Memory B cell (primary cell): ENCODE measurements at regions not wholly inside any gene's neighbourhood (a gene's known extent, or its start where the extent isn't known, plus 50 kb on each side); places are given as distances from the start of the nearest gene placed in this dataset.
"Not testable (repeated sequence)": the region's sequence is repeated elsewhere in the genome, so short reads cannot be mapped to it uniquely, and the experiment has no call there.

Experiments used
- ATAC-seq: fragments of 150-1000 bp; cut with Tn5 transposase; 2 replicates; pipeline ENCODE4 v1.10.0; 2021; ENCODE audit warnings: low read depth, mild to moderate bottlenecking, moderate library complexity
- DNase-seq, 2 donors: peaks; one replicate each; pipeline ENCODE4 v3.0.0; 2022; ENCODE audit warnings: low spot score in 2 of 2
- H3K27ac Mint-ChIP-seq: one replicate; pipeline ENCODE4 v1.8.0; 2022; ENCODE audit warnings: mild to moderate bottlenecking, moderate library complexity, mixed read lengths
- H3K27me3 Mint-ChIP-seq: one replicate; pipeline ENCODE4 v1.8.0; 2022; ENCODE audit warnings: mixed read lengths
- H3K36me3 Mint-ChIP-seq: one replicate; pipeline ENCODE4 v1.8.0; 2022; ENCODE audit warnings: mild to moderate bottlenecking, mixed read lengths
- H3K4me1 Mint-ChIP-seq: one replicate; pipeline ENCODE4 v1.8.0; 2022; ENCODE audit warnings: mixed read lengths
- H3K4me3 Mint-ChIP-seq: one replicate; pipeline ENCODE4 v1.8.0; 2022; ENCODE audit warnings: mild to moderate bottlenecking, moderate library complexity, mixed read lengths
- H3K9me3 Mint-ChIP-seq: one replicate; pipeline ENCODE4 v1.8.0; 2022; ENCODE audit warnings: mixed read lengths

DNA sequence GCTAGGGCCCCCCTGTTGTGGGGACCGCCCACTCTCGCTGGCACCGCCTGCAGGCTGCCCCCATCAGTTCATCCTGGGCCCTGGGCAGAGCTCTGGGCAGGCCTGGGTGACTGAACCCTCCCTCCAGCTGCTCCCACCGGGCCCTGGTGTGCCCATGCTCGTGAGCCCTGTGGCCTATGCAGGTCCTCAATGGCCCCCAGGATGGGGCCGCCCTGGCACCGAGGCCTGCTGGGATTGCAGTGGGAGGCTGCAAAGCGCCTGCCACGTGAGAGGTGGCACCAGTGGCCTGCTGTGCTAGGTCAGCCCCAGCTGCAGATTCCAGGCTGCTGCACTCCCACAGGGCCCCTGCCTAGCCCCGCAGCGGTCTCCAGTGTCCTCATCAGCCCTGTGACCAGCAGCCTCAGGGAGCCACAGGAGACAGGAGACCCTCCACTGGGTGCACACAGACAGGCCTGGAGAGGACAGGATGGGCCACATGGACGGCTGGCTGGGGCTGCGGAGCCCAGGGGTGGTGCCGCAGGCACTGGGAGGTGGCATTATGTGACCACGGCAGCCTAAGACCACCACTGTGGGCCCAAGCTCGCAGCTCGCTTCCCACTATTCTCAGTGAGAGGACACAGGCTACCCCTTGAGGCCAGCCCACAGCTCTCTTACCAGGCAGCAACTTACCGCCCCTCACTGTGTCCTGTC is 199.4 kb downstream of the BCR start:
- not testable (repeated sequence) for H3K4me3 Mint-ChIP-seq, H3K9me3 Mint-ChIP-seq, DNase-seq, H3K36me3 Mint-ChIP-seq, ATAC-seq, H3K4me1 Mint-ChIP-seq, H3K27ac Mint-ChIP-seq
- H3K27me3 Mint-ChIP-seq = peaks cover 21% of the 10 kb centered on the region

DNA sequence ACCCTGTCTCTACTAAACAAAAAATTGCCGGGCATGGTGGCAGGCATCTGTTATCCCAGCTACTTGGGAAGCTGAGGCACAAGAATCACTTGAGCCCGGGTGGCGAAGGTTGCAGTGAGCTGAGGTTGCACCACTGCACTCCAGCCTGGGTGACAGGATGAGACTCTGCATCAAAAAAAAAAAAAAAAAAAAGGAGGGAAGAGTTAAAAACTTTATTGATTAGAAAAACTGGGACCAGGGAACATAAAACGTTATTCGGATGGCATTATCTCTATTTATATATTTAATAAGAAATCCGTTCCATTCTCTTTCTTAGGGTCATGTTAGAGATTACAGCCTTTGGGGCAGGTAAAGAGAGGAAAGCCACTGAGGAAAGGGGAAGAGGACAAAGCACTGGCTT is 197.5 kb downstream of the BCR start:
- Mint-ChIP-seq H3K9me3 (no peaks in the 10 kb centered on the region), H3K4me3 (no peak overlapping the region), H3K27ac (no peak overlapping the region), H3K36me3 (no peaks in the 10 kb centered on the region), H3K27me3 (peaks cover 18% of the 10 kb centered on the region), H3K4me1 (peaks cover 2% of the 10 kb centered on the region)
- ATAC-seq (no peak), DNase-seq (no peak)

DNA sequence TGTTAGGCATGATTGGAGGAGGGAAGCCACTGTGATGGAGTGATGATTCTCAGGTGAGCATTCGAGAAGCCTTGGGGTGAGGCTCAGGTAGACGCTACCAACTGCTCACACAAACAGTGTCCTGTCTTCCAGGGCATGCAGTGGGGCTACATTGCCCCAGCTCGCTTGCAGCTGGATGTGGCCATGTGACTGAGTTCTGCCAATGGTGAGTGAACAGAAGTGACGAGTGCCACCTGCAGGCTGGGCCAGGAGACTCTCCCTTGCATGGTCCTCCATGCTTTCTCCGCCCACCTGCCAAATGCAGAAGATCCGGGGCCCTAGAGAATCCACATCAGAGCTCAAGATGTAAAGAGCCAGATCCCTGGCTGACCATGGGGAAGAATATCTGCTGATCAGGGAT is 195.9 kb downstream of the BCR start:
- no peak overlapping the region for H3K27ac Mint-ChIP-seq
- ATAC-seq = peak; percentile 94
- DNase-seq = peak in 1 of 2 donors; percentile 22
- peaks cover 2% of the 10 kb centered on the region for H3K4me1 Mint-ChIP-seq
- no peak overlapping the region for H3K4me3 Mint-ChIP-seq
- peaks cover 18% of the 10 kb centered on the region for H3K27me3 Mint-ChIP-seq
- H3K9me3 Mint-ChIP-seq = no peaks in the 10 kb centered on the region
- no peaks in the 10 kb centered on the region for H3K36me3 Mint-ChIP-seq

DNA sequence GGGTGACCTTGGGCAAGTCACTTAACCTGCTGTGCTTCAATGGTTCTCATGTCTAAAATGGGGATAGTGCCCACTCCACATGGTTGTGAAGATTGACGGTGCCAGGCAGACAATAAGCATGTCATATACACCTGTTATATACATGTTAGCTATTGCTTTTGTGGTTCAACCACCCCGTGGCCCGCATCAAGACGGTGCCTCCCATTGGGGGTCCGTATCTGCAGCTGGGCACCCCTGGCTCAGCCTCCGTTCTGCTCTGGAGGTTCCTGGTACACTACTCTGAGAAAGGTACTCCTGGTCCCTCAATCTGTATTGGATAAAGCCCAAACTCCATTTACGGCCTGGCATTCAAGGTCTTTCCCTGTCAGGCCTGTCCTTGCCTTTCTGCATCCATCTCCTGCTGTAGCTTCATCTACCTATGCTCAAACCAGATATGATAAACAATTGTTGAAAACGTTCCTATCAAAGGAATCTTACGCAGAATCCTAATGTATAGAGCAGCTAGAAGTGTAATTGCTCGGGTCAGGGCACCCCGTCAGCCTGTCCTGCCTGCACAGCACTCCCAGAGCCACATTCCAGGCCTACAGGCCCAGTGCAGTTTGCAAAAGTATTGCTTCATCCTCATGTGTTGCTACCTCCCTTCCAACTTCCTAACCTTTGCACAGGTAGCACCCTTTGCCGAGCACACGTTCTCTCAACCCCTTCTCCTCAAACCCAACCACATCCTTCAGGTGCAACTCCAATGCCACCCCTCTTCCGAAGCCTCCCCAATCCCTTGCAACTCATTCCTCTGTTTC is 194.9 kb downstream of the BCR start:
- Mint-ChIP-seq H3K4me1 (peaks cover 2% of the 10 kb centered on the region), H3K27ac (no peak overlapping the region), H3K27me3 (peaks cover 12% of the 10 kb centered on the region), H3K4me3 (no peak overlapping the region), H3K36me3 (no peaks in the 10 kb centered on the region), H3K9me3 (no peaks in the 10 kb centered on the region)
- DNase-seq (no peak), ATAC-seq (no peak)

DNA sequence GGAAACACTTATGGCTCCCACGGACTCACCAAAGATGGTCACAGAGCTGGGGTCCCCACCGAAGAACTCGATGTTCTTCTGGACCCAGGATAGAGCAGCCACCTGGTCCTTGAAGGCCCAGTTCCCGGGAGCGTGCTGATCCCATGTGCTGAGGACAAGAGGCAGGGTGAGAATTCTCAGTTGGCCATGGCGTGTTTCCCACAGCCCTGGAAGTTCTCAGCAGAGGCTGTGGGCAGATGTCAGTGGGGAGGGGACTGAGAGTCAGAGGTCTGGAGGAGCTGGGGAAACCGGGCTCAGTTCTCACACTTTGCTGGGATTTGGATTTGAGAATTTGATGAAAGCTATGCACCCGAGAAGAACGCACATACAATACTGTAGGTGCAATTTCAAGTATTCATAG is 193.3 kb downstream of the BCR start:
- Mint-ChIP-seq H3K9me3 (no peaks in the 10 kb centered on the region), H3K27me3 (peaks cover 15% of the 10 kb centered on the region), H3K4me3 (no peak overlapping the region), H3K27ac (no peak overlapping the region), H3K36me3 (no peaks in the 10 kb centered on the region), H3K4me1 (peaks cover 2% of the 10 kb centered on the region)
- ATAC-seq (no peak), DNase-seq (no peak)

DNA sequence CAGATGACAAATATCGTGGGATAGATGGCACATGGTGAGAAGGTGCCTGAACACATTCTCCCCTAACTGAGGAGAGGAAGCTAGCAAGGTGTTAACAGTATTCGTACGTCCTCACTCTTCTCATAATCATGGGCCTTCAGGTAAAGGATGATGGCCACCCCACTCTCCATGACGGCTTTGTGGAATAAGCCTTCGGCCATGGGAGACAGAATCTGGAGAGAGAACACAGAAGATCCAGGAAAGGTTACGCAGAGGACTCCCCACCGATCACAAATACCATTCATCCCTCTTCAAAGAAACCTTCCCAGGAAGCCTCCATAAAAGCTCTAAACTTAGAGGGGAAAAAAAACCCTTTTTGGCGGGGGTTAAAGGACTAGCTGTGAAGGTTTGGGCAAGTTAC is 189.9 kb downstream of the BCR start:
- no peaks in the 10 kb centered on the region for H3K36me3 Mint-ChIP-seq
- H3K9me3 Mint-ChIP-seq = no peaks in the 10 kb centered on the region
- H3K4me3 Mint-ChIP-seq = no peak overlapping the region
- no peak for ATAC-seq
- no peak for DNase-seq
- no peaks in the 10 kb centered on the region for H3K4me1 Mint-ChIP-seq
- H3K27ac Mint-ChIP-seq = no peak overlapping the region
- peaks cover 9% of the 10 kb centered on the region for H3K27me3 Mint-ChIP-seq

DNA sequence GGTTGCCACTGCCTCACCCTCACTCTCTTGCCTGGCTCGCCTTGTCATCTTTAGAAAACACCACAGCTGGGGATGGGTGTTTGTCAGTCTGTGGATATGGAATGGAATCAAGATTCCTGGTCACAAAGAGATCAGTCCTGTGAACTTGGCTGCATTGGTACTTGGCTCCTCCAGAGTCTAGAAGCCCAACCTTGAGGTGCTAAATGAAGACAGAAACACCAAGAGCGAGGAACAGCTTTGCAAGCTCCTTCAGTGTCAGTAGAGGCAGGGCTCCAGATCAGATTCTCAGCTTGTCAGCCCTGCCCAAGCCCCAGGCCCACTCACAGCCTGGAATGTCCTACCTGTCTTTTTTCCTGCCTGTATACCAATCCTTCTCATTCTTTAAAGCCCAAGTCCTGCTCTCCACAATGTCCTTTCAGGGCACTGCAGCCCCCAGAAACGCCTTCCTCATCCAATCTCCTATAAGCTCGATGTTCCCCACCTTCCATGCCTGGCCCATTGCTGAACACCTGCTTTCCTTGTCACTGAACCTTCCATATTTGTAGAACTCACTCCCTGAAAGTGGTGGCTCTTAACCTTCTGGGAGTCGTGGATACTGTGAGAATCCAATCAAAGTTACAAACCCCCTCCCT is 188.9 kb downstream of the BCR start:
- no peak for DNase-seq
- Mint-ChIP-seq H3K36me3 (no peaks in the 10 kb centered on the region), H3K4me3 (no peak overlapping the region), H3K4me1 (no peaks in the 10 kb centered on the region), H3K9me3 (no peaks in the 10 kb centered on the region), H3K27ac (no peak overlapping the region), H3K27me3 (peaks cover 5% of the 10 kb centered on the region)
- ATAC-seq = no peak
